Activated CD4-positive, alpha-beta T cell treated with anti-CD3 and anti-CD28 coated beads, Interleukin-2, amount 10 ng/mL, durations not matched to agents 7 days and 5 days (primary cell): ENCODE measurements at regions not wholly inside any gene's neighbourhood (a gene's known extent, or its start where the extent isn't known, plus 50 kb on each side); places are given as distances from the start of the nearest gene placed in this dataset.

Experiments used
- CTCF ChIA-PET: fragments of 350-600 bp; sonication (Branson Sonifier 250); formaldehyde crosslinking; loops from one replicate; lab custom pipeline; 2021; ENCODE audit warnings: antibody characterized with exemption; lab: Charles Lee
- POLR2A ChIA-PET: fragments of 350-600 bp; sonication (Branson Sonifier 250); formaldehyde crosslinking; loops from one replicate; lab custom pipeline; 2021; ENCODE audit warnings: antibody characterized with exemption; lab: Charles Lee
- DNase-seq: peaks from one replicate; pipeline ENCODE4 v3.0.0-alpha.2; 2020
- H3K27ac Mint-ChIP-seq: one replicate; pipeline ENCODE4 v1.8.0; 2021; ENCODE audit warnings: mild to moderate bottlenecking, moderate library complexity, mixed read lengths
- H3K27me3 Mint-ChIP-seq: one replicate; pipeline ENCODE4 v1.8.0; 2021; ENCODE audit warnings: mixed read lengths
- H3K36me3 Mint-ChIP-seq: one replicate; pipeline ENCODE4 v1.8.0; 2021; ENCODE audit warnings: low read depth, mixed read lengths
- H3K4me1 Mint-ChIP-seq: one replicate; pipeline ENCODE4 v1.8.0; 2021; ENCODE audit warnings: mixed read lengths
- H3K4me3 Mint-ChIP-seq: one replicate; pipeline ENCODE4 v1.8.0; 2021; ENCODE audit warnings: mild to moderate bottlenecking, moderate library complexity, mixed read lengths
- H3K9me3 Mint-ChIP-seq: one replicate; pipeline ENCODE4 v1.8.0; 2021; ENCODE audit warnings: mixed read lengths

DNA sequence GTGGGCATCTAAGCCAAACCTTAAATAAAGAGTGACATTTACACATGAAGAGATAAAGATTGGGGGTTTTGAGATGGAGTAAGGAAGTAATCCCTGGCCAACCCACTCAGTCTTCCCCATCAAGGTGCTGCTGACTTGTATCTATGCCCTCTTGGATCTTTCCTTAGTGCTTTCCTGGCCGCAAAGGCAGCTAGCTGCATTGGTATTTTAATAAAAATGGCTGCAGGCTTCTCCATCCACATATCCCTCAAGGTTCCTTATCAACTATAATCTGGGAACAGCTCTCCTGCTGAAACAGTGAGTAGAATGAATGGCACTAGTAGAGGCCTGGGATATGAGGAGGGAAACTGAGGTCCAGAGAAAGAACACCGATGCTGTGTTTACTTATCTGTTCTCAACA, 122.2 kb upstream of the ANKRD28 start:
- H3K36me3 Mint-ChIP-seq: no peaks in the 10 kb centered on the region
- H3K4me1 Mint-ChIP-seq: peaks cover 2% of the 10 kb centered on the region
- no peak overlapping the region for H3K4me3 Mint-ChIP-seq
- H3K9me3 Mint-ChIP-seq: no peaks in the 10 kb centered on the region
- H3K27ac Mint-ChIP-seq: no peak overlapping the region
- no peak for DNase-seq
- peaks cover 3% of the 10 kb centered on the region for H3K27me3 Mint-ChIP-seq
- ChIA-PET CTCF (interaction anchor here (0.9 to 1.2 kb wide), 2 partner anchors 15 to 653 kb away, joined by 3 read pairs; no protein-coding TSS in a partner anchor), POLR2A (no interaction called here)

DNA sequence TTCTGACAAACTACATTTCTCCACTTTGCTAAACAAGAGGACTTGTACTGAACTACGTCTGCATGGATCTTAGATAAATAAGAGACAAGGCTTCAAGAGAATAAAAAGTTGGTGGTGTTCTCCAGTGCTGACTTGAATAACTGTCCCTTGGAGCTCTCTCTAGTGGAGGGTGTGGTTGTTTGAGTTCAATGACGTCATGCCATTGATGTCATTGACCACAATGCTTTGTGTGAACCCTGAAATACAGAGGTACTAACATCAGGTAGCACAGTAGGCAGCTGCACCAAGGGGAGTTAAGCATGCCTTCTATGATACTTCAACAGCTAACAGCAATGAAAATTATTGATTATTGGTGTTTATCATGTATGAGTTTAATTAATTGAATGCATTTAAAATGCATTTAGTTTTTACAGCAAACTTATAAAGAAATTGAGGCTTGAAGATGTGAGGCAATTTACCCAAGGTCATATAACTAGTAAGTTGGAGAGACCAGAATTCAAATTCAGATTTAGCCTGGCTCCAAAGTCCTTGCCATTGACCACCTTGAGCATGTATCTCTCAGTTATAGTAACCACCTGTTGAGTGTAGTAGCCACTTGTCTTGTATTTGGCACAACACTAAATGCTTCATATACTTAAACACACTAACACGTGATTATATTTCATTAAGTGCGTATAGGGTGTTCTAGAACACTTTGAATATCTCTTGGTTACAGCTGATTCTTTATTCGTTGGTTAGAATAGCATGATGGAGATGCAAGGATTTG, 126.0 kb upstream of the ANKRD28 start:
- no peak for DNase-seq
- Mint-ChIP-seq H3K4me3 (no peak overlapping the region), H3K27me3 (peaks cover 6% of the 10 kb centered on the region), H3K4me1 (peaks cover 2% of the 10 kb centered on the region), H3K9me3 (no peaks in the 10 kb centered on the region), H3K27ac (no peak overlapping the region), H3K36me3 (no peaks in the 10 kb centered on the region)
- CTCF ChIA-PET: interaction anchor here (0.7 to 1.2 kb wide), 3 partner anchors 8 to 484 kb away, joined by 3 to 4 read pairs (median 3); no protein-coding TSS in a partner anchor
- POLR2A ChIA-PET: no interaction called here

DNA sequence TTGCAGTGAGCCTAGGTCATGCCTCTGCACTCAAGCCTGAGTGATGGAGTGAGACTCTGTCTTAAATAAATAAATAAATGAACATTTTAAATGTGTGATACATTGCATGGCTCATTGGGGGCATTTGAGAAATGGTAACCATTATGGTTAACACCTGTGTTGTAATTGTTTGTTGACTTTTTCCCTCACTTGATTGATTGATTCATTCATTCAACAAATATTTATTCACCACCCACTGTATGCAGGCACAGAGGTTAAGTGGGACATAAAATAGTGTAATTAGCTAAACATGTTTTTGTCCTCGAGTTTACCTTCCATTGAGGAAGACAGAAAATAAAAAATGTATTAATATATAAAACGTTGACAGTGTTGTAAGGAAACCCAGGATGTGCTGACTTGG, 127.1 kb upstream of the ANKRD28 start:
- Mint-ChIP-seq H3K27ac (no peak overlapping the region), H3K4me1 (peaks cover 2% of the 10 kb centered on the region), H3K27me3 (peaks cover 7% of the 10 kb centered on the region), H3K36me3 (no peaks in the 10 kb centered on the region), H3K4me3 (no peak overlapping the region), H3K9me3 (no peaks in the 10 kb centered on the region)
- ChIA-PET POLR2A (no interaction called here), CTCF (interaction anchor here (0.5 kb wide), 1 partner anchor 69 kb away, joined by 3 read pairs; no protein-coding TSS in a partner anchor)
- no peak for DNase-seq

DNA sequence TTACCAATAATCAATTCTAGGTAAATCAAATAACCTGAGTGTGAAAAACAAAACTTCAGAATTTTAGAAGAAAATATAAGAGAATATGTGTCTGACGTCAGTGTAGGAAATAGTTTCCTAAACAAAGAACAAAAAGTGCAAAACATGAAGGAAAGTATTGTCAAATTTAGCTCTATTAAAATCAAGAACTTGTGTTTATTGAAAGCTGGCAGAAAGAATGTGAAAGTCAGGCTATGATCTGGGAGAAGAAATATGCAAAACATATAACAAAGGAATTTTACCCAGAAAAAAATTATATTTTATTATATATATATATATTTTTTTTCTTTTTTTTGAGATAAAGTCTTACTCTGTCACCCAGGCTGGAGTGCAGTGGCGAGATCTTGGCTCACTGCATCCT, 129.1 kb upstream of the ANKRD28 start:
- Mint-ChIP-seq H3K4me1 (peaks cover 2% of the 10 kb centered on the region), H3K4me3 (no peak overlapping the region), H3K9me3 (no peaks in the 10 kb centered on the region), H3K27ac (no peak overlapping the region), H3K27me3 (peaks cover 6% of the 10 kb centered on the region), H3K36me3 (no peaks in the 10 kb centered on the region)
- POLR2A ChIA-PET: no interaction called here
- no peak for DNase-seq
- CTCF ChIA-PET: no interaction called here

DNA sequence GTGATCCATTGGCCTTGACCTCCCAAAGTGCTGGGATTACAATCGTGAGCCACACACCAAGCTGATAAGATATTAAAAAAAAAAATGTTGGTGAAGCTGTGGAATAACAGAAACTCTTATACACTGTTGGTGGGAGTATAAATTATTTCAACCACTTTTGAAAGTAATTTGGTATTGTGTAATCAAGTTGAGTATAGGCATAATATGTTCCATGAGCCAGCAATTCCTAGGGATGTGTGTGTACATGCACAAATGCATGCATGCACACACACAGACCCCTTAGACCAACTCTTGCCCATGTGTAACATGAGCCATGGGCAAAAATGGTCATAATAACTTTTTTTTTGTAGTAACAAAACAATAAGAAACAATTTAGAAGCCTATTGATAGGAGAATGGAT, 130.2 kb upstream of the ANKRD28 start:
- no peak overlapping the region for H3K27ac Mint-ChIP-seq
- no peaks in the 10 kb centered on the region for H3K9me3 Mint-ChIP-seq
- DNase-seq: no peak
- peaks cover 2% of the 10 kb centered on the region for H3K4me1 Mint-ChIP-seq
- POLR2A ChIA-PET: no interaction called here
- H3K27me3 Mint-ChIP-seq: peaks cover 6% of the 10 kb centered on the region
- no peak overlapping the region for H3K4me3 Mint-ChIP-seq
- H3K36me3 Mint-ChIP-seq: no peaks in the 10 kb centered on the region
- CTCF ChIA-PET: no interaction called here

DNA sequence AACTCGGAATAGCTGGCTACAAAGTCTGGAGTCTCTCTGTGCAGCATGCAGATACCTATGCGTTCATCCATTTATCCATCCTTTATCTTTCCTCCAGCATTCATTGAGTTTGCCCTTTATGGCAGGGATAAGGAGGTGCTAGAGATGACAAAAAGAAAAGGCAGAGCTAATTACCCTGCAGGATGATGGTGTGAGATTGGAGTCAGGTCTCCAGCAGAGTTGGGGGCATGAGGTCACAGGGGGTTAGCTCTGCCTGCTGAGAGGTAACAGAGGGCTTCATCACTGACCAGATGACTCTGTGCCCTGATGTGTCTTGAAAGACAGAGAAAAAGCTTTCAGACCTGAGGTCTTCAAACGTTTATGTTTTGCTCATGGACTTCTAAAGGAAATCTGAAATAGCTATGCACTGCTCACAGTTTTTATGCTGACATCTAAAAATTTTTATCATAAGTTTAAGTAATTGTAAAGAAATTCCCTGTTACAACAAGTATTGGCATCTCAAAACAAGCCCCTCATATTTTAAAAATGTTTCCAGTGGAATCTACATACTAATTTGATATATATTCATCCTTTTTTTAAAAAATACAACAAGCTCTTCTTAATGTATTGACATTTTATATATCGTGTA, 132.3 kb upstream of the ANKRD28 start:
- Mint-ChIP-seq H3K9me3 (no peaks in the 10 kb centered on the region), H3K36me3 (no peaks in the 10 kb centered on the region), H3K27ac (no peak overlapping the region), H3K27me3 (peaks cover 6% of the 10 kb centered on the region), H3K4me1 (no peaks in the 10 kb centered on the region), H3K4me3 (no peak overlapping the region)
- CTCF ChIA-PET: no interaction called here
- DNase-seq: no peak
- POLR2A ChIA-PET: no interaction called here

DNA sequence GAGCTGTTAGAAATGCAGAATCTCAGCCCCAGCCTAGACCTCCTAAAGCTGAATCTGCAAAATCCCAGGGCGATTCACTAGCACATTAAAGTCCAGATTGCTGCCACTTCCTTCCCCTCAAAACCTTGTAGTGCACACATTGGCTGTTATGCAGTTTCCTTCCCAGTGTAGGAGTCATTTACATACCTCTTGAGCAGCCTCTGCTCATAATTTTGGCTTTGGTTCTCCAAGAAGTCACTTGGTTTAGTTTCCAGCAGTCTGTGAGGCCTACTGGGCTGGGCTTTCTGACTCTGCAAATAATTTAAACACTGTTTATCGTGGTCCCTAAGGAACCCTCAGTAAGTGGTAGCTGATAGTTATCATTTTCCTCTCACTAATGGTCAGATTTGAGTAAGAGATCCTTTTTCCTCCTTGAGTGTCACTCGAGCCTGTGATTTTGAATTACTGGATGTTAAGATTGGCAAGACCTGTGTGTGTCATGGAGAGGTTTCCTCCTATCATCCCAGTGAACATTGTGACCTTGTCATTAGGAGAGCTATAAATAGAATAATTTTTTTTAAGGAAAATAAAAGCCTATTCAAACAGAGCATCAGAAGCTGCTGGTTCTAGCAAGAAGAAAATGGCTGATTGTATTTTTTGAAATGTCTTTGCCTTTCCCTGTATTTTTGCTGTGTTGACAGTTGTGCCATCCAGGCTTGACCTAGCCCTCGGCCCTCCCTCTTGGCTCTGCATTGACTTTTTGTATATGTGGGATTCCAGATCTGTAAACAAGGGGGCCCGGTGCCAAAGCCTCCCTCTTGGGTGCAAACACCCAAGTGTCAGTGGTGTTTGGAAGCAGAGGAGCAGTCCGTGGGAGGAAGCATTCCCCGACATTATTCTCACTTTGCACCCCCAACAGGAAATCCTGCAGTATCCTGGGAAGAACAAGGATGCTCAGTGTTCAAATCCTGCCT, 134.8 kb upstream of the ANKRD28 start:
- H3K4me3 Mint-ChIP-seq: no peak overlapping the region
- DNase-seq: no peak
- no peaks in the 10 kb centered on the region for H3K36me3 Mint-ChIP-seq
- POLR2A ChIA-PET: no interaction called here
- H3K9me3 Mint-ChIP-seq: no peaks in the 10 kb centered on the region
- H3K4me1 Mint-ChIP-seq: no peaks in the 10 kb centered on the region
- H3K27me3 Mint-ChIP-seq: peaks cover 3% of the 10 kb centered on the region
- CTCF ChIA-PET: interaction anchor here (1.4 kb wide), 1 partner anchor 9 kb away, joined by 4 read pairs; no protein-coding TSS in a partner anchor
- H3K27ac Mint-ChIP-seq: no peak overlapping the region

DNA sequence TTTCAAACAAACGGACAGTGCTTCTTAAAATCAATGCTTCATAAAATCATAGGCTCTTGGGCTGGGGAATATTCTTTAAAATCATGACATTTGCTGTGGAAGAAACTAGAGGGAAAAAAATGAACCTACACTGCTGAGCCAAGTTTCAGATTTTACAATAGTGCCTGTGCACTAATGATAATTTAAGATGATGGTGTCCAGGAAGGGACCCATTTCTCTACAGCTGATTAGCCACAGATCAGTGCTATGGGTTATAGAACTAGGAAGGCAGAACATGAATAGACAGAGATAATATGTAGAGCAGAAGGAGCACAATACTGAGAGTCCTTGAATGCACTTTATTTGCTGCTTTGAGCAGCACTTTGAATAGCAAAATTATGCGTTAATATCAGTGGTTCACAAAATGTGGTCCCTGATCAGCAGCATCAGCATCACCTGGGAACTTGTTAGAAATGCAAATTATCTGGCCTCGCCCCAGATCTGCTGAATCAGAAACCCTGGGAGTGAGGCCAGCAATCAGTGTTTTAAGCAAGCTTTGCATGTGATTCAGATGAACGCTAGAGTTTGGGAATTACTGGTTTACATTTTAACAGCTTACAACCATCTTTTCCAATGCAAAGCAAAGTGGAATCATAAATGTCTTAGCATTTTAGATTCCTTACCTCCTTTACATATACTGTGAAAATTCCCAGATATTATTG, 135.8 kb upstream of the ANKRD28 start:
- no peak overlapping the region for H3K27ac Mint-ChIP-seq
- no peak for DNase-seq
- POLR2A ChIA-PET: no interaction called here
- CTCF ChIA-PET: no interaction called here
- peaks cover 3% of the 10 kb centered on the region for H3K27me3 Mint-ChIP-seq
- no peaks in the 10 kb centered on the region for H3K4me1 Mint-ChIP-seq
- no peaks in the 10 kb centered on the region for H3K9me3 Mint-ChIP-seq
- no peak overlapping the region for H3K4me3 Mint-ChIP-seq
- H3K36me3 Mint-ChIP-seq: no peaks in the 10 kb centered on the region

DNA sequence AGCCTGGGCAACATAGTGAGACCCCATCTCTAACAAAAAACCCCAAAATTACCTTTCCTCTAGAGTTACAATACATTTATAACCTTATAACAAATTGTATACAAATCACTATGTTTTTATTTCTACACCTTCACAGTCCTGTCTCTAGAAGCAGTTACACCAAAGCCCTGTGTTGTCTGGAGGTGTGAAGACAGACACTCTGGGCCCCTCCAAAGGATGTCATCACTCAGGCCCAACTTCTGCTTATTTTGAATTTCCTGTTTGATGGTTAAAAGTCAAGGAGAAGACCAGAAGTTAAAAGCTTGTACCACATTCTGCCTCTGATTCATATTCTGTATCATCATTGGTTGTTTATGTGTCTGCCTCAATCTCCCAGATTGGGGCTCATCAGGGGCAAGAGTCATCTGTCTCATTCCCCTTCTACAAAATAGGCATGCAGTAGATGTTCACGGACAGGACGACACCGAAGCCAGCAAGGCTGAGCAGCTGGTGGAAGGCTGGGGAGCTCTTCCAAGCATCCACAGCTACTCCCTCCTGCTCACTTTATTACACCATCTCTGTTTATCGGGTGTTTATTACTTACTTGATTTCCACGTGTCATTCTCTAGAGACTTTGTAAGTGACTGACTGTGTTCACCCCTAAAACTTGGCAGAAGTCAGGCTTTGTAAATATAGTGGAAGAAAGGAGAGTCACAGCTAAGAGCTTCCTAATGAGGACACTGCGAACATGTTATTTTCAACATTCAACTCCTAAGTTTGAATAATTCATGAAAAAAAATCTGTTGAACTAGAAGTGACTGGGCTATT, 136.8 kb upstream of the ANKRD28 start:
- H3K4me3 Mint-ChIP-seq: no peak overlapping the region
- H3K27ac Mint-ChIP-seq: no peak overlapping the region
- DNase-seq: no peak
- H3K4me1 Mint-ChIP-seq: no peaks in the 10 kb centered on the region
- POLR2A ChIA-PET: no interaction called here
- no peaks in the 10 kb centered on the region for H3K9me3 Mint-ChIP-seq
- no peaks in the 10 kb centered on the region for H3K36me3 Mint-ChIP-seq
- CTCF ChIA-PET: interaction anchor here (0.8 to 1.4 kb wide), 5 partner anchors 14 to 549 kb away, joined by 3 read pairs; no protein-coding TSS in a partner anchor
- H3K27me3 Mint-ChIP-seq: peaks cover 5% of the 10 kb centered on the region

DNA sequence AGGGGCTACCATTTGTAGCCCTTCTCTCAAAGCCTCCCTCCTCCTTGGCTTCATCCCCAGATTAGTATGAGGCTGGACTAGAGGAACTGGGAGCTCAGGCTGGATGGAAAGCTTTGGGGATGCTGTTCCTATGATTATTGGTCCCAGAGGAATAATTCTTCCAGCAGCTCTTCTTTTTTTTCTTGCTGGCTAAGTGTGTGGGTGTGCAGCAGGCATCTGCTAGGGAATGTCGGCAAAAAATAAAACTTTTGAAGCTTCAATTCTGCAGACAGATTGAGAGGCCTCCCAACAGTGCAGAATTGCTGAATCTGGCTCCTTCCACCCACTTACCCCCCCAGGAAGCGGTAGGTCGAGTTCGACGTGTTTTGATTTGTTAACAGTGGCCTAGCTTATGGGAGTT, 138.5 kb upstream of the ANKRD28 start:
- CTCF ChIA-PET: interaction anchor here (1.4 kb wide), 1 partner anchor 15 kb away, joined by 3 read pairs; no protein-coding TSS in a partner anchor
- POLR2A ChIA-PET: no interaction called here
- H3K27me3 Mint-ChIP-seq: peaks cover 2% of the 10 kb centered on the region
- H3K36me3 Mint-ChIP-seq: no peaks in the 10 kb centered on the region
- no peak for DNase-seq
- H3K9me3 Mint-ChIP-seq: peaks cover 6% of the 10 kb centered on the region
- H3K4me3 Mint-ChIP-seq: no peak overlapping the region
- no peak overlapping the region for H3K27ac Mint-ChIP-seq
- no peaks in the 10 kb centered on the region for H3K4me1 Mint-ChIP-seq

DNA sequence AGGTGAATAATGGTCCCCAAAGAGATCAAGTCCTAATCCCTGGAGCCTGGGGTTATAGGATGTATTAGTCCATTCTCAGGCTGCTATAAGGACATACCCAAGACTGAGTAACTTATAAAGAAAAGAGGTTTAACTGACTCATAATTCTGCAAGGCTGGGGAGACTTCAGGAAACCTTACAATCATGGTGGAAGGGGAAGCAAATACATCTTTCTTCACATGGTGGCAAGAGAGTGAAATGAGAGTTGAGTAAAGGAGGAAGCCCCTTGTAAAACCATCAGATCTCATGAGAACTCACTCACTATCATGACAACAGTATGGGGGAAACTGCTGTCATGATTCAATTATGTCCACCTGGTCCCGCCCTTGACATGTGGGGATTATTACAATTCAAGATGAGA, 142.9 kb upstream of the ANKRD28 start:
- Mint-ChIP-seq H3K4me3 (no peak overlapping the region), H3K9me3 (peaks cover 9% of the 10 kb centered on the region), H3K4me1 (peaks cover 2% of the 10 kb centered on the region), H3K27ac (no peak overlapping the region), H3K36me3 (no peaks in the 10 kb centered on the region), H3K27me3 (peaks cover 9% of the 10 kb centered on the region)
- no peak for DNase-seq
- ChIA-PET POLR2A (no interaction called here), CTCF (interaction anchor here (1.5 kb wide), 1 partner anchor 13 kb away, joined by 5 read pairs; no protein-coding TSS in a partner anchor)
